ENCODE measurements at regions not wholly inside any gene's neighbourhood (a gene's known extent, or its start where the extent isn't known, plus 50 kb on each side); places are given as distances from the start of the nearest gene placed in this dataset.

- TF ChIP-seq, protein P1, sequence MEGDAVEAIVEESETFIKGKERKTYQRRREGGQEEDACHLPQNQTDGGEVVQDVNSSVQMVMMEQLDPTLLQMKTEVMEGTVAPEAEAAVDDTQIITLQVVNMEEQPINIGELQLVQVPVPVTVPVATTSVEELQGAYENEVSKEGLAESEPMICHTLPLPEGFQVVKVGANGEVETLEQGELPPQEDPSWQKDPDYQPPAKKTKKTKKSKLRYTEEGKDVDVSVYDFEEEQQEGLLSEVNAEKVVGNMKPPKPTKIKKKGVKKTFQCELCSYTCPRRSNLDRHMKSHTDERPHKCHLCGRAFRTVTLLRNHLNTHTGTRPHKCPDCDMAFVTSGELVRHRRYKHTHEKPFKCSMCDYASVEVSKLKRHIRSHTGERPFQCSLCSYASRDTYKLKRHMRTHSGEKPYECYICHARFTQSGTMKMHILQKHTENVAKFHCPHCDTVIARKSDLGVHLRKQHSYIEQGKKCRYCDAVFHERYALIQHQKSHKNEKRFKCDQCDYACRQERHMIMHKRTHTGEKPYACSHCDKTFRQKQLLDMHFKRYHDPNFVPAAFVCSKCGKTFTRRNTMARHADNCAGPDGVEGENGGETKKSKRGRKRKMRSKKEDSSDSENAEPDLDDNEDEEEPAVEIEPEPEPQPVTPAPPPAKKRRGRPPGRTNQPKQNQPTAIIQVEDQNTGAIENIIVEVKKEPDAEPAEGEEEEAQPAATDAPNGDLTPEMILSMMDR (IDR thresholded peaks at IDR 0.05), result no peak
- TF ChIP-seq POLR2AphosphoS5 (IDR thresholded peaks at IDR 0.05), result no peak
These were observed 597.3 kb upstream of the POT1 start for GRCh38 chr7:125526958-125527357.
